ENCODE measurements at regions not wholly inside any gene's neighbourhood (a gene's known extent, or its start where the extent isn't known, plus 50 kb on each side); places are given as distances from the start of the nearest gene placed in this dataset.

- no peak overlapping the region for H3K4me3 ChIP-seq (replicated peaks in 1 of 4; ENCODE audit: control extremely low read depth in 1 of 4, insufficient read depth in 1 of 4, low read depth in 3 of 4, low read length in 4 of 4)
- H3K9me3 ChIP-seq (ENCODE audit: control insufficient read depth, insufficient read depth, low read depth, low read length), result no peaks in the 10 kb centered on the region
- H3K27ac ChIP-seq (ENCODE audit: insufficient read depth, low read length), result no peak overlapping the region
- no peak overlapping the region for H3K9ac ChIP-seq (ENCODE audit: insufficient read depth, low read length)
- no peak overlapping the region for H2AFZ ChIP-seq (ENCODE audit: low read length)
- H4K20me1 ChIP-seq (ENCODE audit: control insufficient read depth, extremely low read depth, insufficient read depth, low read length), result no peaks in the 10 kb centered on the region
- H3K27me3 ChIP-seq (ENCODE audit: control insufficient read depth, insufficient read depth, low read length), result no peaks in the 10 kb centered on the region
- H3K36me3 ChIP-seq (ENCODE audit: control insufficient read depth, insufficient read depth, low read length), result no peaks in the 10 kb centered on the region
- no peak overlapping the region for H3K4me2 ChIP-seq (ENCODE audit: extremely low read depth, insufficient read depth, low read length)
- no peak for DNase-seq (ENCODE audit: low read depth in 2 of 2)
- peaks cover 4% of the 10 kb centered on the region for H3K4me1 ChIP-seq (ENCODE audit: control insufficient read depth, extremely low read depth, insufficient read depth, low read length)
- TF ChIP-seq CTCF (conservative IDR thresholded peaks at IDR 0.05 in 1 of 2, IDR thresholded peaks at IDR 0.05 in 1 of 2; ENCODE audit: low read depth in 1 of 2, low read length in 2 of 2) (no peak), EZH2 (IDR thresholded peaks at IDR 0.05; ENCODE audit: low read length, missing control alignments) (no peak)
- H3K79me2 ChIP-seq (ENCODE audit: control insufficient read depth, insufficient read depth, low read length), result no peaks in the 10 kb centered on the region
Observed at GRCh38 chr9:69986970-69987369, 56.7 kb upstream of the MAMDC2 start.

- no peak overlapping the region for H2AFZ ChIP-seq (ENCODE audit: low read length)
- H3K9me3 ChIP-seq (ENCODE audit: control insufficient read depth, insufficient read depth, low read depth, low read length), result no peaks in the 10 kb centered on the region
- H3K4me2 ChIP-seq (ENCODE audit: extremely low read depth, insufficient read depth, low read length), result no peak overlapping the region
- H3K4me3 ChIP-seq (replicated peaks in 1 of 4; ENCODE audit: control extremely low read depth in 1 of 4, insufficient read depth in 1 of 4, low read depth in 3 of 4, low read length in 4 of 4), result no peak overlapping the region
- H3K27me3 ChIP-seq (ENCODE audit: control insufficient read depth, insufficient read depth, low read length), result no peaks in the 10 kb centered on the region
- no peak overlapping the region for H3K27ac ChIP-seq (ENCODE audit: insufficient read depth, low read length)
- H4K20me1 ChIP-seq (ENCODE audit: control insufficient read depth, extremely low read depth, insufficient read depth, low read length), result no peaks in the 10 kb centered on the region
- no peaks in the 10 kb centered on the region for H3K4me1 ChIP-seq (ENCODE audit: control insufficient read depth, extremely low read depth, insufficient read depth, low read length)
- no peak for DNase-seq (ENCODE audit: low read depth in 2 of 2)
- H3K36me3 ChIP-seq (ENCODE audit: control insufficient read depth, insufficient read depth, low read length), result no peaks in the 10 kb centered on the region
- no peak for TF ChIP-seq EZH2 (IDR thresholded peaks at IDR 0.05; ENCODE audit: low read length, missing control alignments)
- TF ChIP-seq CTCF (conservative IDR thresholded peaks at IDR 0.05 in 1 of 2, IDR thresholded peaks at IDR 0.05 in 1 of 2; ENCODE audit: low read depth in 1 of 2, low read length in 2 of 2), result no peak
- no peaks in the 10 kb centered on the region for H3K79me2 ChIP-seq (ENCODE audit: control insufficient read depth, insufficient read depth, low read length)
- H3K9ac ChIP-seq (ENCODE audit: insufficient read depth, low read length), result no peak overlapping the region
Observed at GRCh38 chr9:69987457-69987856, 56.2 kb upstream of the MAMDC2 start.

DNA sequence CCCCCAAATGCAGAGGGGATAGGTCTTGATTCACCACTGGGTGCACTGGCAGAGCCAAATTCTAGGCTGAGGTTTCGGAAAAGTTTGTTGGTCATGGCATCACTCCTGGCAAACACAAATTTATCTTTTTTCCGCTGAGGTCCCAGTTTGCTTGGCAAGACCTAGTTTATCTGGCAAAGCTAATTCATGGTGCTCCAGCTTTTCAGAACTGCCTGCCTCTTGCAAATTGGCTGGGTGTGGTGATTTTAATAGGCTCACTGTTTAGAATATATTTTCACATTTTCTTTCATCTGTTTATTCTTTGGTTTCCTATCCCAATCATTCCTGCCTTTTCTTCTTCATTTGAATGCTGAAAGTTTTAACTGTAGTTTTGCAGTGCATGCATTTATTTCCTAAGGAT is 50.5 kb upstream of the MAMDC2 start:
- TF ChIP-seq EZH2 (IDR thresholded peaks at IDR 0.05; ENCODE audit: low read length, missing control alignments) (no peak), CTCF (conservative IDR thresholded peaks at IDR 0.05 in 1 of 2, IDR thresholded peaks at IDR 0.05 in 1 of 2; ENCODE audit: low read depth in 1 of 2, low read length in 2 of 2) (no peak)
- no peak overlapping the region for H2AFZ ChIP-seq (ENCODE audit: low read length)

More for the DNA sequence above, 50.5 kb upstream of the MAMDC2 start:
- Histone ChIP-seq H3K4me1 (ENCODE audit: control insufficient read depth, extremely low read depth, insufficient read depth, low read length) (no peaks in the 10 kb centered on the region), H4K20me1 (ENCODE audit: control insufficient read depth, extremely low read depth, insufficient read depth, low read length) (no peaks in the 10 kb centered on the region), H3K4me2 (ENCODE audit: extremely low read depth, insufficient read depth, low read length) (no peak overlapping the region), H3K79me2 (ENCODE audit: control insufficient read depth, insufficient read depth, low read length) (no peaks in the 10 kb centered on the region), H3K4me3 (replicated peaks in 1 of 4; ENCODE audit: control extremely low read depth in 1 of 4, insufficient read depth in 1 of 4, low read depth in 3 of 4, low read length in 4 of 4) (no peak overlapping the region), H3K27ac (ENCODE audit: insufficient read depth, low read length) (no peak overlapping the region), H3K9me3 (ENCODE audit: control insufficient read depth, insufficient read depth, low read depth, low read length) (no peaks in the 10 kb centered on the region), H3K9ac (ENCODE audit: insufficient read depth, low read length) (no peak overlapping the region), H3K27me3 (ENCODE audit: control insufficient read depth, insufficient read depth, low read length) (no peaks in the 10 kb centered on the region), H3K36me3 (ENCODE audit: control insufficient read depth, insufficient read depth, low read length) (no peaks in the 10 kb centered on the region)
- no peak for DNase-seq (ENCODE audit: low read depth in 2 of 2)

Measured in fibroblast of lung (primary cell).